ENCODE measurements at regions not wholly inside any gene's neighbourhood (a gene's known extent, or its start where the extent isn't known, plus 50 kb on each side); places are given as distances from the start of the nearest gene placed in this dataset.
"Not testable (repeated sequence)": the region's sequence is repeated elsewhere in the genome, so short reads cannot be mapped to it uniquely, and the experiment has no call there.

DNA sequence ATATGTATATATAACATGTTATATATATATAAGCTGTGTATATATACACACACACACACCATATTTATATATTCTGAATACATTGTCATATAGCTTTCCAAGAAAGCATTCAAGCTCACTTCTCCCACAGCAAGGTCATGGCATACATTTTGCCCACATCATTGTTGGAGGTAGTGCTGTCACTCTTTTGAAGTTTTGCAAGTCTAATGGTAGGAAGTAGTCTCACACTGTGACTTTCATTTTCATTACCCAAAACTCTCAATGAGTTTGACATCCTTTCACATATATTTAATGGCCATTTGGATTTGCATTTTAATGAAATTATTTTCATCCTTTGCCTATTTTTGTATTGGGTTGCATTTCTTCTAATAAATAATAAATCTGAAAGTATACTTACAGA lies 59.8 kb upstream of the COX7C start:
- Histone ChIP-seq H3K36me3 (ENCODE audit: control insufficient read depth, insufficient read depth, low read length) (no peaks in the 10 kb centered on the region), H3K27me3 (ENCODE audit: control insufficient read depth, insufficient read depth, low read length) (no peaks in the 10 kb centered on the region), H3K9me3 (ENCODE audit: control insufficient read depth, low read length) (no peaks in the 10 kb centered on the region), H3K4me3 (ENCODE audit: low read length) (no peak overlapping the region), H3K4me1 (ENCODE audit: control insufficient read depth, insufficient read depth, low read length) (no peaks in the 10 kb centered on the region), H3K9ac (ENCODE audit: low read length) (no peak overlapping the region)

DNA sequence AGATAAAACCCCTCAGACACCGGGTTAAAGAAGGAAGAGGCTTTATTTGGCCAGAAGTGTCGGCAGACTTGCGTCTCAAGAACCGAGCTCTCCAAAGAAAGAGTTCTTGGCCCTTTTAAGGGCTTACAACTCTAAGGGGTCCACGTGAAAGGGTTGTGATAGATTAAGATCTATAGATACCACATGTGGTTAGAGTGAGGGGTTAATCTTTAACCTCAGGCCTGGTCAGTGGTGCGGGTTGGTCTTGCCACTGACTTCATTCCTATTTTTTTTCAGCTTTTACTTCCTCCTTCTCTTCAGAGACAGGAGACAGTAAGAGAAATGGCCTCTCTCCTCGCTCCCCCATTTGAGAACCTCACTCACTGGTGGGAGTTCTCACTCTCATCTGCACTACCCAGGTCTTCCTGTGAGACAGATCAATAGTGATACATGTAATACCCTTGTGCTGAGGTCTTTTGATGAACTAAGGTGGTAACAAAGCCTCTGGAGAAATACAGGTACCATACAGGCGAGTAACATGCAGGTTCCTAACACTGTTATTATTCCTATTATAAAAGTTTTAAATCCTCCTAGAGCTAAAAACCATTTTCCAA lies 52.4 kb upstream of the COX7C start:
- no peaks in the 10 kb centered on the region for H3K4me1 ChIP-seq (ENCODE audit: control insufficient read depth, insufficient read depth, low read length)
- H3K36me3 ChIP-seq (ENCODE audit: control insufficient read depth, insufficient read depth, low read length): no peaks in the 10 kb centered on the region
- H3K4me3 ChIP-seq (ENCODE audit: low read length): no peak overlapping the region
- no peaks in the 10 kb centered on the region for H3K27me3 ChIP-seq (ENCODE audit: control insufficient read depth, insufficient read depth, low read length)
- no peaks in the 10 kb centered on the region for H3K9me3 ChIP-seq (ENCODE audit: control insufficient read depth, low read length)
- H3K9ac ChIP-seq (ENCODE audit: low read length): no peak overlapping the region

GRCh38 chr5:86566030-86566429 lies 51.7 kb upstream of the COX7C start:
- H3K9me3 ChIP-seq (ENCODE audit: control insufficient read depth, low read length); H3K9ac ChIP-seq (ENCODE audit: low read length); H3K27me3 ChIP-seq (ENCODE audit: control insufficient read depth, insufficient read depth, low read length); H3K36me3 ChIP-seq (ENCODE audit: control insufficient read depth, insufficient read depth, low read length); H3K4me3 ChIP-seq (ENCODE audit: low read length); H3K4me1 ChIP-seq (ENCODE audit: control insufficient read depth, insufficient read depth, low read length): not testable (repeated sequence)

Measured in mucosa of stomach (tissue), 1 donor.